ENCODE measurements at regions not wholly inside any gene's neighbourhood (a gene's known extent, or its start where the extent isn't known, plus 50 kb on each side); places are given as distances from the start of the nearest gene placed in this dataset.

GRCh38 chr2:144159240-144159639 lies 360.7 kb downstream of the ZEB2 start:
- TF ChIP-seq POLR2A (IDR thresholded peaks at IDR 0.05; ENCODE audit: extremely low read depth, insufficient read length) (no peak), CTCF (IDR thresholded peaks at IDR 0.05; ENCODE audit: low read depth, low read length) (no peak), MAX (IDR thresholded peaks at IDR 0.05; ENCODE audit: low read depth, low read length) (no peak)
